BE2C (cell line): ENCODE measurements at regions not wholly inside any gene's neighbourhood (a gene's known extent, or its start where the extent isn't known, plus 50 kb on each side); places are given as distances from the start of the nearest gene placed in this dataset.

Experiments used
- DNase-seq: peaks from one replicate; pipeline ENCODE4 v3.0.0-alpha.2; 2020
- H3K27me3 ChIP-seq: fragments of 250-450 bp; sonication (Bioruptor Pico); 2 replicates; pipeline ENCODE4 v1.5.1; 2020; ENCODE audit warnings: mild to moderate bottlenecking
- H3K36me3 ChIP-seq: fragments of 250-450 bp; sonication (Bioruptor Pico); 2 replicates; pipeline ENCODE4 v1.5.1; 2020; ENCODE audit warnings: mild to moderate bottlenecking
- H3K4me1 ChIP-seq: fragments of 250-450 bp; sonication (Bioruptor Pico); 2 replicates; pipeline ENCODE4 v1.5.1; 2020
- H3K4me3 ChIP-seq: 2 replicates; pipeline ENCODE4 v1.5.1; 2011; ENCODE audit warnings: low read depth, low read length
- H3K9me3 ChIP-seq: fragments of 250-450 bp; sonication (Bioruptor Pico); 2 replicates; pipeline ENCODE4 v1.5.1; 2020
- CTCF ChIP-seq: IDR thresholded peaks from 2 replicates; pipeline ENCODE4 v1.5.1; 2012; ENCODE audit warnings: mild to moderate bottlenecking, low read depth, low read length

DNA sequence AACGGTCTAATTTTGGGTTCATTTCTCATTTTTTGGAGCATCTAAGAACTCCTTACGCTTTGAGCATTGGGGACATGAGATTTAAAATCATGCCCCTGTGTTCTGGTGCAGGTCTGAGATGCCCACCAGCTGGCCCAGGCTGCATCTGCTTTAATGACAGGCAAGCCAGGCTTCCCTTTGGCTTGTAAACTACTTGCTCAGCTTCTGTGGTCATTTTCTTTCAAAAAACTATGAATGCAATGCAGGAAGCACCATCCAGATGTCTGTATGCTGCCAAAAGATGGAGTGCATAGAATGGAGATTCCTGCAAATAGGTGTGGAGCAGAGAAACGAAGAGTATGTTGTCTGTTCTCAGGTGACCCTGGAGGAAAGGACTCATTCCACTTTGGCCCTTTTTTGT lies 399.9 kb upstream of the ADAMTSL1 start:
- Histone ChIP-seq H3K27me3 (no peaks in the 10 kb centered on the region), H3K4me3 (no peak overlapping the region), H3K36me3 (no peaks in the 10 kb centered on the region), H3K4me1 (no peaks in the 10 kb centered on the region), H3K9me3 (no peaks in the 10 kb centered on the region)
- DNase-seq = no peak
- TF ChIP-seq CTCF = no peak

DNA sequence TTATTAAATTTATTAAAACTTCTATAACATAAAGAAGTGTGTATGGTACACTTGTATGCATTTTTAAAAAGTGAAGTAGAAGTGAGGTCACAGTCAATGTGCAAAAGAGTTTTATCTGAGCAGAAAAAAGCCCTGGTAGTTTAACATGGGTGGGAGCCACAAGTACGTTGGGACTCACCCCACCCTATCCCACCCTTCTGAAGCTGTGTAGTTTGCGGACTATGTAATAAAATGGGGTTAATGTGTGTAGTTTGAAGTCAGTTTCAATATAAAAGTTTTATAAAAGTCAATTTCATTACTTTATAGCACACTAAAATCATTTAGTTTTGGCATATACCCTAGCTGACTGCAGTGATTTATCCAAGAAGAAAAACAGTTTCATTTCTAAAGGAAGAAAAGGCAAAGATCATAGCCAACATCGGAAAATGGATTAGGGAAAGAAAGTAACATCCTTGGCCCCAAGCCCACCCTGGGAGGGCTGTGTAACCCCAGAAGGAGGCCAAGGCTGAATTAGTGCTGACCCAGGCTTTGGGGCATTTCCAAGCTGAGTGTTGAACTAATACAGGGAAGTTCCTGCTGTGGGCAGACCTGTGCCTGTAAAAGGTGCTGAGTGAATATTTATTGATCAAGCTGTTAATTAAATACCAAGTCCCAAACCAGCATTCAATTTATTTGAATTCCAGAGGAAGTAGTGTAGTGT lies 398.6 kb upstream of the ADAMTSL1 start:
- no peak overlapping the region for H3K4me3 ChIP-seq
- no peaks in the 10 kb centered on the region for H3K9me3 ChIP-seq
- H3K4me1 ChIP-seq = no peaks in the 10 kb centered on the region
- DNase-seq = no peak
- no peaks in the 10 kb centered on the region for H3K36me3 ChIP-seq
- TF ChIP-seq CTCF = no peak
- no peaks in the 10 kb centered on the region for H3K27me3 ChIP-seq

GRCh38 chr9:18077941-18078678 lies 395.8 kb upstream of the ADAMTSL1 start:
- Histone ChIP-seq H3K4me3 (no peak overlapping the region), H3K9me3 (no peaks in the 10 kb centered on the region), H3K4me1 (no peaks in the 10 kb centered on the region), H3K27me3 (no peaks in the 10 kb centered on the region), H3K36me3 (no peaks in the 10 kb centered on the region)
- no peak for TF ChIP-seq CTCF
- no peak for DNase-seq

GRCh38 chr9:18092138-18092537 lies 381.8 kb upstream of the ADAMTSL1 start:
- Histone ChIP-seq H3K27me3 (no peaks in the 10 kb centered on the region), H3K36me3 (no peaks in the 10 kb centered on the region), H3K4me1 (no peaks in the 10 kb centered on the region), H3K4me3 (no peak overlapping the region), H3K9me3 (no peaks in the 10 kb centered on the region)
- TF ChIP-seq CTCF = no peak
- no peak for DNase-seq

GRCh38 chr9:18106006-18106560 lies 367.9 kb upstream of the ADAMTSL1 start:
- TF ChIP-seq CTCF = no peak
- Histone ChIP-seq H3K4me1 (no peaks in the 10 kb centered on the region), H3K36me3 (no peaks in the 10 kb centered on the region), H3K27me3 (no peaks in the 10 kb centered on the region), H3K9me3 (no peaks in the 10 kb centered on the region), H3K4me3 (no peak overlapping the region)
- no peak for DNase-seq

DNA sequence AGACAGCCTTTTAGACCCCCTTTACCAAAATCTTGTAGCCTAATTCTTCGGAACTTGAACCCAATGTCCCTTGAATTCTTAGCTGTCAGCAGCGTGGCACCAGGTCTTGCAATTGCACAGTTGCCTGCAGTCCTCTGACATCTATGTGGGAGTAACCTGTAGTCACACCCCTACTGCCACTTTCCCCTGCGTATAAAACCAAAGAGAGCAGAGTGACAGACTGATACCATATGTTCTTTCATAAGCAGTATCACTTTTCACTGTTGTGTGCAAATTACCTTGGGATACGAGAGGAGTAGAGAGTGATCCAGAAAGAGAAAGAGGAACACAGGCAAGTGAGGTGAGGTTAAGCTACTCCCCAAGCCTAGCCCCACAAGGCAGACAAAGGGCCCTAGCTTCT lies 364.3 kb upstream of the ADAMTSL1 start:
- no peaks in the 10 kb centered on the region for H3K9me3 ChIP-seq
- no peaks in the 10 kb centered on the region for H3K4me1 ChIP-seq
- no peak for DNase-seq
- H3K4me3 ChIP-seq = no peak overlapping the region
- no peak for TF ChIP-seq CTCF
- no peaks in the 10 kb centered on the region for H3K36me3 ChIP-seq
- no peaks in the 10 kb centered on the region for H3K27me3 ChIP-seq
